Epithelial cell of proximal tubule (primary cell): ENCODE measurements at regions not wholly inside any gene's neighbourhood (a gene's known extent, or its start where the extent isn't known, plus 50 kb on each side); places are given as distances from the start of the nearest gene placed in this dataset.

Experiments used
- DNase-seq: peaks from one replicate; pipeline ENCODE4 v3.0.0-alpha.2; 2011; ENCODE audit warnings: low read depth
- H3K4me3 ChIP-seq: 2 replicates; pipeline ENCODE4 v1.5.1; 2011; ENCODE audit warnings: low read depth, mild to moderate bottlenecking, low read length
- CTCF ChIP-seq: conservative IDR thresholded peaks from 2 replicates; pipeline ENCODE4 v1.5.1; 2012; ENCODE audit warnings: low read depth, mild to moderate bottlenecking, low read length

DNA sequence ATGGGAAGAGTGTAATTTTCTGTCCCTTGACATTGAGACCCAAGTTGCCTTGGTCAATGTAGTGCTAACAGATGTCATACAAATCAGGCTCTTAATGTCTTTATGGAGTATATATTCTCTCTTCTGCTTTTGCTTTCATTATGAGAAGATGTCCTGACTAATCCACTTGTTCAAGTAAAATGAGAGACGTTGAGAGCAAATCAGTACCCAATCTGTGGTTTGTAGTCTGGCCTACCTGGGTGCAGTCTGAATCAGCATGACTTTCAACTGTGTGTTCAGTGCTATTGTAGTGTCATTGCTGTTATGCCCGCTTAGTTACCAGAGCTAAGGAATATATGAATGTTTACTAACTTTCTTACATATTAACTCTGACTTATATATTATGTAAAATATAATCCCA, 612.4 kb downstream of the ANKRD7 start:
- no peak overlapping the region for H3K4me3 ChIP-seq
- no peak for TF ChIP-seq CTCF
- no peak for DNase-seq

DNA sequence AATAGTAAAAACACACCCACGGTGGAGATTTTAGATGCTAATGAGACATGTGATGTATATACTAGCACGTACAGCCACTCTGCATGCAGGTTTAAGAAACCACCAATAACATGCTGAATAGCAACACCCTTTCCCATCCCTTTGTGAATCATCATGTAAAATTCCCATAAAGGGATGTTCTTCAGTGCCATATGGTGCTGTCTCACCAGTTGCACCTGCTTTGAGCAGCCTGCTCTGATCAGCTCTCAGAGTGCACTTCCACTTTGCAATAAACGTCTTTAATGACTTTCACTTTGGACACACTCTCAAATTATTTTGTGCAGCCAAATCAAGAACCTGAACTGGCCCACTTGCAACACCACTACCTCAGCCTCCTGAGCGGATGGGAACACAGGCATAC, 615.0 kb downstream of the ANKRD7 start:
- TF ChIP-seq CTCF = no peak
- no peak overlapping the region for H3K4me3 ChIP-seq
- no peak for DNase-seq

GRCh38 chr7:118843456-118843855, 619.0 kb downstream of the ANKRD7 start:
- DNase-seq = no peak
- TF ChIP-seq CTCF = no peak
- no peak overlapping the region for H3K4me3 ChIP-seq

- H3K4me3 ChIP-seq = no peak overlapping the region
- DNase-seq = peak; percentile 22
Measured at GRCh38 chr7:118844748-118845147, 620.2 kb downstream of the ANKRD7 start.

GRCh38 chr7:118845791-118846190, 621.3 kb downstream of the ANKRD7 start:
- H3K4me3 ChIP-seq = no peak overlapping the region
- no peak for DNase-seq
- no peak for TF ChIP-seq CTCF

More at GRCh38 chr7:118844748-118845147, 620.2 kb downstream of the ANKRD7 start:
- no peak for TF ChIP-seq CTCF

DNA sequence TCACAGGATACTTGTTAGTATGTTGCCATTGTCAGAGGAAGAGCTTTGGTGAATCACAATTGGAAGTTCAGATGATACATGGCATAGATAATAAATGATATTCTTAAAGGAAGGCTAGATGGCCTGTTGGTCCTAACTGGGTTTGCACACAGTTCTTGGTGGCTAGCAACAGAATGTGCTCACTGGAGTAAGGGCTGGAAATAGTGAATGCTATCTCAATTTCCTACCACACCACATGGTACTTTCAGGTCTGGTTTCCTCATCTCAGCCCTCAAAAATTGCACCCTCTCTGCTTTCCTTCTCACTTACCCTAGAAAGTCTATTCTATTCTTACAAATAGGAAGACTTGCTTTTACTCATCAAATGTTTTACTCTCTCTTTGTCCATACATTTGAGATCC, 622.5 kb downstream of the ANKRD7 start:
- no peak for DNase-seq
- H3K4me3 ChIP-seq = no peak overlapping the region
- TF ChIP-seq CTCF = no peak

- no peak overlapping the region for H3K4me3 ChIP-seq
- no peak for DNase-seq
- no peak for TF ChIP-seq CTCF
Measured at GRCh38 chr7:118855290-118855689, 630.8 kb downstream of the ANKRD7 start.
